H1 (cell line): ENCODE measurements at regions not wholly inside any gene's neighbourhood (a gene's known extent, or its start where the extent isn't known, plus 50 kb on each side); places are given as distances from the start of the nearest gene placed in this dataset.

Source experiments
- CBX5 ChIP-seq: fragments of 300-800, 300-1000 bp; sonication (generic); IDR thresholded peaks from 2 replicates; pipeline ENCODE4 v1.7.1; 2016; ENCODE audit warnings: antibody characterized with exemption, low read length, low read depth
- SP2 ChIP-seq: IDR thresholded peaks from 2 replicates; pipeline ENCODE4 v1.6.1; 2012; ENCODE audit warnings: mild to moderate bottlenecking, low read length, inconsistent platforms
- SUZ12 ChIP-seq: fragments of 200-600 bp; sonication (generic); IDR thresholded peaks from 2 replicates; pipeline ENCODE4 v1.6.1; 2012; ENCODE audit warnings: mild to moderate bottlenecking, inconsistent platforms, low read length, moderate library complexity, mixed read lengths

GRCh38 chr4:86431543-86432116 lies 71.8 kb upstream of the MAPK10 start (continued):
- TF ChIP-seq SP2 (no peak), CBX5 (no peak), SUZ12 (no peak)
